ENCODE measurements at regions not wholly inside any gene's neighbourhood (a gene's known extent, or its start where the extent isn't known, plus 50 kb on each side); places are given as distances from the start of the nearest gene placed in this dataset.
"Not testable (repeated sequence)": the region's sequence is repeated elsewhere in the genome, so short reads cannot be mapped to it uniquely, and the experiment has no call there.

- intact Hi-C loops (cut with DNase I), result no loop called here
- Histone ChIP-seq H3K27ac (no peak overlapping the region), H3K4me3 (no peak overlapping the region), H3K9me3 (no peaks in the 10 kb centered on the region), H3K4me1 (no peaks in the 10 kb centered on the region), H3K27me3 (no peaks in the 10 kb centered on the region), H3K36me3 (no peaks in the 10 kb centered on the region)
- no peak for DNase-seq (ENCODE audit: low spot score in 2 of 2)
- no peak for TF ChIP-seq CTCF (IDR thresholded peaks at IDR 0.05)
Measured at GRCh38 chr14:22358726-22359125, 230.3 kb downstream of the DAD1 start.

DNA sequence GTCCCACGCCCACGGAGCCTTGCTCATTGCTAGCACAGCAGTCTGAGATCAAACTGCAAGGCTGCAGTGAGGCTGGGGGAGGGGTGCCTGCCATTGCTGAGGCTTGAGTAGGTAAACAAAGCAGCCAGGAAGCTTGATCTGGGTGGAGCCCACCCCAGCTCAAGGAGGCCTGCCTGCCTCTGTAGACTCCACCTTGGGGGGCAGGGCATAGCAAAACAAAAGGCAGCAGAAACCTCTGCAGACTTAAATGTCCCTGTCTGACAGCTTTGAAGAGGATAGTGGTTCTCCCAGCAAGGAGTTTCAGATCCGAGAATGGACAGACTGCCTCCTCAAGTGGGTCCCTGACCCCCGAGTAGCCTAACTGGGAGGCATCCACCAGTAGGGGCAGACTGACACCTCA, 239.7 kb downstream of the DAD1 start:
- intact Hi-C loops (cut with DNase I); H3K27ac ChIP-seq; H3K4me3 ChIP-seq; H3K27me3 ChIP-seq; H3K36me3 ChIP-seq; H3K9me3 ChIP-seq; H3K4me1 ChIP-seq; DNase-seq (ENCODE audit: low spot score in 2 of 2): not testable (repeated sequence)

GRCh38 chr14:22344673-22345072, 244.4 kb downstream of the DAD1 start:
- Histone ChIP-seq H3K4me1 (no peaks in the 10 kb centered on the region), H3K27me3 (no peaks in the 10 kb centered on the region), H3K36me3 (no peaks in the 10 kb centered on the region), H3K27ac (no peak overlapping the region), H3K4me3 (no peak overlapping the region), H3K9me3 (peaks cover 4 to 11% of the 10 kb centered on the region in 2 donors)
- TF ChIP-seq CTCF (IDR thresholded peaks at IDR 0.05), result no peak
- DNase-seq (ENCODE audit: low spot score in 2 of 2), result no peak
- intact Hi-C loops (cut with DNase I), result no loop called here

DNA sequence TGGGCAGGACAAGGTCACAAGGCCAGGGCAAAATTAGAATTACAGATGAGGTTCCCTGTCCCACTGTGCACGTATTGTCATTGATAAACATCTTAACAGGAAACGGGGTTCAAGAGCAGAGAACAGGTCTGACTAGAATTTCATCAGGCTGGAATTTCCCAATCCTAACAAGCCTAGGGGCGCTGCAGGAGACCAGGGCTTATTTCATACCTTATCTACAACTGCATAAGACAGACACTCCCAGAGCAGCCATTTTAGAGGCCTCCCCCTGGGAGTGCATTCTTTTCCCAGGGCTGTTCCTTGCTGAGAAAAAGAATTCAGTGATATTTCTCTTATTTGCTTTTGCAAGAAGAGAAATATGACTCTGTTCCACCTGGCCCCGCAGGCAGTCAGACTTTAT, 244.8 kb downstream of the DAD1 start:
- H3K27ac ChIP-seq; H3K36me3 ChIP-seq; H3K4me3 ChIP-seq; H3K27me3 ChIP-seq; H3K4me1 ChIP-seq; intact Hi-C loops (cut with DNase I); DNase-seq (ENCODE audit: low spot score in 2 of 2): not testable (repeated sequence)
- peaks cover 4 to 11% of the 10 kb centered on the region in 2 donors for H3K9me3 ChIP-seq

DNA sequence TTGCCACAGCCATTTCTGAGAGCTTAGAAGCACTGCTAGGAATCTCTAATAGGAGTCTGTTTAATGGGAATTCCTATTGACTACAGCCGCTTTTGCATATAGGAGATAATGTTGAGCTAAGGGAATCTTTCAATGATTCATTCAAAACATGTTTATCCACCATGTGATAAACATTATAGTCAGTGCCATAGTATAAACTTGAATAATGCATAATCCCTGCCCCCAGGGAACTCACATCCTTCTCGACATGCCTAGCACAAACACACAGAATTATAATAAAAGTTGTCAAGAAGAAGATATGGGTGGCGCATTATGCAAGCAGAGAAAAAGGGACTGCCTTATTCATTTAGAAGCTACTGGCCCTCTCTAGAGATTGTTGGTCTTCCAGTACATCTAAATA, 248.0 kb downstream of the DAD1 start:
- intact Hi-C loops (cut with DNase I), result no loop called here
- no peaks in the 10 kb centered on the region for H3K27me3 ChIP-seq
- peaks cover 4 to 11% of the 10 kb centered on the region in 2 donors for H3K9me3 ChIP-seq
- peaks cover 0 to 7% of the 10 kb centered on the region in 2 donors for H3K4me1 ChIP-seq
- no peak overlapping the region for H3K27ac ChIP-seq
- TF ChIP-seq CTCF (IDR thresholded peaks at IDR 0.05), result no peak
- H3K4me3 ChIP-seq, result no peak overlapping the region
- DNase-seq (ENCODE audit: low spot score in 2 of 2), result no peak
- no peaks in the 10 kb centered on the region for H3K36me3 ChIP-seq

- H3K36me3 ChIP-seq, result no peaks in the 10 kb centered on the region
- no peak overlapping the region for H3K4me3 ChIP-seq
- TF ChIP-seq CTCF (IDR thresholded peaks at IDR 0.05), result no peak
- H3K27ac ChIP-seq, result peak overlapping the region; percentile 45 to 71
- peak in 1 of 2 donors; percentile 78 for DNase-seq (ENCODE audit: low spot score in 2 of 2)
- no peaks in the 10 kb centered on the region for H3K27me3 ChIP-seq
- H3K9me3 ChIP-seq, result peaks cover under 1 to 5% of the 10 kb centered on the region in 2 donors
- peaks cover 0 to 7% of the 10 kb centered on the region in 2 donors for H3K4me1 ChIP-seq
- intact Hi-C loops (cut with DNase I), result no loop called here
Measured at GRCh38 chr14:22338917-22339715, 249.9 kb downstream of the DAD1 start.

Measured in ascending aorta (tissue), 2 donors.